ENCODE measurements at regions not wholly inside any gene's neighbourhood (a gene's known extent, or its start where the extent isn't known, plus 50 kb on each side); places are given as distances from the start of the nearest gene placed in this dataset.

- 80 to 89% methylated on average over 1 of the region's 1 CpG for WGBS, 2 donors
- H3K27ac ChIP-seq, result no peak overlapping the region
- DNase-seq, result no peak
- peaks cover 0 to 1% (median 0%) of the 10 kb centered on the region in 4 donors for H3K9me3 ChIP-seq
- H3K27me3 ChIP-seq, result no peaks in the 10 kb centered on the region
- H3K36me3 ChIP-seq, result no peaks in the 10 kb centered on the region
- intact Hi-C loops (cut with DNase I), result no loop called here
- no peaks in the 10 kb centered on the region for H3K4me1 ChIP-seq
- H3K4me3 ChIP-seq, result no peak overlapping the region
- TF ChIP-seq EP300 (IDR thresholded peaks at IDR 0.05), result no peak
- TF ChIP-seq POLR2A (IDR thresholded peaks at IDR 0.05), result no peak
- TF ChIP-seq POLR2AphosphoS5 (IDR thresholded peaks at IDR 0.05), result no peak
- no peak for TF ChIP-seq CTCF (IDR thresholded peaks at IDR 0.05)
These were observed 109.3 kb upstream of the MYCN start for GRCh38 chr2:15830937-15831549.

GRCh38 chr2:15832030-15832709 lies 108.2 kb upstream of the MYCN start:
- no peaks in the 10 kb centered on the region for H3K27me3 ChIP-seq
- H3K9me3 ChIP-seq, result peaks cover 0 to 1% (median 0%) of the 10 kb centered on the region in 4 donors
- intact Hi-C loops (cut with DNase I), result no loop called here
- no peak overlapping the region for H3K27ac ChIP-seq
- H3K36me3 ChIP-seq, result no peaks in the 10 kb centered on the region
- no peak overlapping the region for H3K4me3 ChIP-seq
- no peaks in the 10 kb centered on the region for H3K4me1 ChIP-seq
- 93 to 94% methylated on average over 8 of the region's 8 CpGs for WGBS, 2 donors
- no peak for TF ChIP-seq POLR2A (IDR thresholded peaks at IDR 0.05)
- no peak for TF ChIP-seq EP300 (IDR thresholded peaks at IDR 0.05)
- no peak for TF ChIP-seq POLR2AphosphoS5 (IDR thresholded peaks at IDR 0.05)
- TF ChIP-seq CTCF (IDR thresholded peaks at IDR 0.05), result no peak
- no peak for DNase-seq

GRCh38 chr2:15832849-15833680 lies 107.3 kb upstream of the MYCN start:
- Histone ChIP-seq H3K27me3 (no peaks in the 10 kb centered on the region), H3K4me1 (no peaks in the 10 kb centered on the region), H3K27ac (no peak overlapping the region), H3K9me3 (peaks cover 0 to 1% (median 0%) of the 10 kb centered on the region in 4 donors), H3K4me3 (no peak overlapping the region), H3K36me3 (no peaks in the 10 kb centered on the region)
- no peak for DNase-seq
- TF ChIP-seq POLR2AphosphoS5 (IDR thresholded peaks at IDR 0.05), result no peak
- TF ChIP-seq EP300 (IDR thresholded peaks at IDR 0.05), result no peak
- TF ChIP-seq CTCF (IDR thresholded peaks at IDR 0.05), result no peak
- TF ChIP-seq POLR2A (IDR thresholded peaks at IDR 0.05), result no peak
- WGBS, 2 donors, result 91 to 95% methylated on average over 9 of the region's 9 CpGs
- intact Hi-C loops (cut with DNase I), result no loop called here

GRCh38 chr2:15833731-15834130 lies 106.6 kb upstream of the MYCN start:
- no peak overlapping the region for H3K27ac ChIP-seq
- no peaks in the 10 kb centered on the region for H3K36me3 ChIP-seq
- DNase-seq, result no peak
- intact Hi-C loops (cut with DNase I), result no loop called here
- no peaks in the 10 kb centered on the region for H3K27me3 ChIP-seq
- no peaks in the 10 kb centered on the region for H3K4me1 ChIP-seq
- WGBS, 2 donors, result 84 to 91% methylated on average over 3 of the region's 3 CpGs
- H3K9me3 ChIP-seq, result peaks cover 0 to 1% (median 0%) of the 10 kb centered on the region in 4 donors
- TF ChIP-seq CTCF (IDR thresholded peaks at IDR 0.05) (no peak), POLR2A (IDR thresholded peaks at IDR 0.05) (no peak), POLR2AphosphoS5 (IDR thresholded peaks at IDR 0.05) (no peak), EP300 (IDR thresholded peaks at IDR 0.05) (no peak)
- no peak overlapping the region for H3K4me3 ChIP-seq

Data from sigmoid colon (tissue), 6 donors.